ENCODE measurements at regions not wholly inside any gene's neighbourhood (a gene's known extent, or its start where the extent isn't known, plus 50 kb on each side); places are given as distances from the start of the nearest gene placed in this dataset.

GRCh38 chr6:87938287-87938686 lies 109.4 kb upstream of the SPACA1 start:
- no peaks in the 10 kb centered on the region for H3K9me3 ChIP-seq
- WGBS, 5 donors = 86 to 91% (median 88%) methylated on average over 4 of the region's 4 CpGs
- DNase-seq = no peak
- H3K27me3 ChIP-seq = peaks cover 0 to 4% (median 0%) of the 10 kb centered on the region in 3 donors
- H3K27ac ChIP-seq = no peak overlapping the region
- no peak overlapping the region for H3K4me3 ChIP-seq
- TF ChIP-seq POLR2A (IDR thresholded peaks at IDR 0.05) = no peak
- intact Hi-C loops (cut with DNase I; ENCODE audit: low total_unique reads) = no loop called here
- no peaks in the 10 kb centered on the region for H3K36me3 ChIP-seq
- no peaks in the 10 kb centered on the region for H3K4me1 ChIP-seq

- 78 to 86% (median 80%) methylated on average over 9 of the region's 9 CpGs for WGBS, 5 donors
- H3K4me1 ChIP-seq = no peaks in the 10 kb centered on the region
- H3K36me3 ChIP-seq = no peaks in the 10 kb centered on the region
- intact Hi-C loops (cut with DNase I; ENCODE audit: low total_unique reads) = no loop called here
- no peak overlapping the region for H3K4me3 ChIP-seq
- H3K9me3 ChIP-seq = no peaks in the 10 kb centered on the region
- H3K27ac ChIP-seq = no peak overlapping the region
- DNase-seq = no peak
- no peaks in the 10 kb centered on the region for H3K27me3 ChIP-seq
- no peak for TF ChIP-seq POLR2AphosphoS5 (IDR thresholded peaks at IDR 0.05)
- TF ChIP-seq EP300 (IDR thresholded peaks at IDR 0.05) = no peak
- no peak for TF ChIP-seq POLR2A (IDR thresholded peaks at IDR 0.05)
- TF ChIP-seq, protein P1, sequence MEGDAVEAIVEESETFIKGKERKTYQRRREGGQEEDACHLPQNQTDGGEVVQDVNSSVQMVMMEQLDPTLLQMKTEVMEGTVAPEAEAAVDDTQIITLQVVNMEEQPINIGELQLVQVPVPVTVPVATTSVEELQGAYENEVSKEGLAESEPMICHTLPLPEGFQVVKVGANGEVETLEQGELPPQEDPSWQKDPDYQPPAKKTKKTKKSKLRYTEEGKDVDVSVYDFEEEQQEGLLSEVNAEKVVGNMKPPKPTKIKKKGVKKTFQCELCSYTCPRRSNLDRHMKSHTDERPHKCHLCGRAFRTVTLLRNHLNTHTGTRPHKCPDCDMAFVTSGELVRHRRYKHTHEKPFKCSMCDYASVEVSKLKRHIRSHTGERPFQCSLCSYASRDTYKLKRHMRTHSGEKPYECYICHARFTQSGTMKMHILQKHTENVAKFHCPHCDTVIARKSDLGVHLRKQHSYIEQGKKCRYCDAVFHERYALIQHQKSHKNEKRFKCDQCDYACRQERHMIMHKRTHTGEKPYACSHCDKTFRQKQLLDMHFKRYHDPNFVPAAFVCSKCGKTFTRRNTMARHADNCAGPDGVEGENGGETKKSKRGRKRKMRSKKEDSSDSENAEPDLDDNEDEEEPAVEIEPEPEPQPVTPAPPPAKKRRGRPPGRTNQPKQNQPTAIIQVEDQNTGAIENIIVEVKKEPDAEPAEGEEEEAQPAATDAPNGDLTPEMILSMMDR (IDR thresholded peaks at IDR 0.05) = no peak
These were observed 111.6 kb upstream of the SPACA1 start for GRCh38 chr6:87936065-87936464.

DNA sequence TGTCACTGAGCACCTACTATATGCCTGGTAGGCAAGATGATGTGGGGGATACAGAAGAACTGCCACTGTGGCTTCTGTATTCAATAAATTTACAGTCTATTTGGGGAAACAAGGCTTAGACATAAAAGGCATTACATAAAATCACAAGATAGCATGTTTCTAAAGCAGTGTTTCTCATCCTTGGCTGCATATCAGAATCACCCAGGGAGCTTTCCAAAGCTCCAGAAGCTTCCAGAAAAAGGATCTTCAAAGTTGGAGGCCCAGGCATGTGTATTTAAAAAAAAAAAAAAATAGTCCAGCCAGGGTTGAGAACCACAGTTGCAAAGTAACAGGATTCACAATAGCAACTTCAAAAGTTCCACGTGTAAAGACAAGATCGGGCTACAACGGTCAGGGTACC lies 112.4 kb upstream of the SPACA1 start:
- no peaks in the 10 kb centered on the region for H3K36me3 ChIP-seq
- TF ChIP-seq POLR2AphosphoS5 (IDR thresholded peaks at IDR 0.05) (no peak), POLR2A (IDR thresholded peaks at IDR 0.05) (no peak), EP300 (IDR thresholded peaks at IDR 0.05) (no peak)
- TF ChIP-seq, protein P1 (IDR thresholded peaks at IDR 0.05) = no peak
- no peak for DNase-seq
- 79 to 88% (median 87%) methylated on average over 3 of the region's 3 CpGs for WGBS, 5 donors
- intact Hi-C loops (cut with DNase I; ENCODE audit: low total_unique reads) = no loop called here
- peaks cover 0 to 2% (median 0%) of the 10 kb centered on the region in 4 donors for H3K4me1 ChIP-seq
- no peak overlapping the region for H3K4me3 ChIP-seq
- H3K27ac ChIP-seq = no peak overlapping the region
- no peaks in the 10 kb centered on the region for H3K9me3 ChIP-seq
- no peaks in the 10 kb centered on the region for H3K27me3 ChIP-seq

- no peak for DNase-seq
- 46 to 67% (median 60%) methylated on average over 5 of the region's 5 CpGs for WGBS, 5 donors
- no peaks in the 10 kb centered on the region for H3K27me3 ChIP-seq
These were observed 115.3 kb upstream of the SPACA1 start for GRCh38 chr6:87932361-87932760.

DNA sequence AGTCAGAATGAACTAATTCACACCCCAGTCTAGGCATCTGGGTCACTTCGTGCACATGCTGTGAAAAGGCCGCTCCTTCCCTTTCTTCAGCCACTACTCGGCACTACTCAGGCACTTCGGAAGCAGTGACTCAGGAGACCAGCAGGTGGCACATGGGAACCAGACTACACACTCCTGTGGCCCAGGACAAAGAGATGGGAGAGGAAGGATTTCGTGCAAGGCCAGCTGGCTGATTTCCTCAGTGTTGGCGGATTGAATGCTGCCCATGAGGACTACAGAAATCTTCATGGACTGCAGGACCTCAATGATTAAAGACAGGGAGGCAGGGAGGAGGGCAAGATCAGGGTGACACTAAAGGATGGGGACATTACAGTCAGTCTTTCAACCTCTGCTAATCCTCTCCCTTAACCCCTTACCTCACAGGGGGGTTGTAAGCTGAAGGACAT lies 117.8 kb upstream of the SPACA1 start:
- intact Hi-C loops (cut with DNase I; ENCODE audit: low total_unique reads) = no loop called here

More at GRCh38 chr6:87932361-87932760, 115.3 kb upstream of the SPACA1 start:
- no peak overlapping the region for H3K27ac ChIP-seq
- H3K9me3 ChIP-seq = no peaks in the 10 kb centered on the region
- TF ChIP-seq EP300 (IDR thresholded peaks at IDR 0.05) (no peak), POLR2A (IDR thresholded peaks at IDR 0.05) (no peak), POLR2AphosphoS5 (IDR thresholded peaks at IDR 0.05) (no peak)
- TF ChIP-seq, protein P1 (IDR thresholded peaks at IDR 0.05) = no peak
- H3K4me3 ChIP-seq = no peak overlapping the region
- peaks cover 0 to 9% (median 3%) of the 10 kb centered on the region in 4 donors for H3K4me1 ChIP-seq
- H3K36me3 ChIP-seq = no peaks in the 10 kb centered on the region
- intact Hi-C loops (cut with DNase I; ENCODE audit: low total_unique reads) = no loop called here

More for the DNA sequence above, 117.8 kb upstream of the SPACA1 start:
- Histone ChIP-seq H3K27me3 (no peaks in the 10 kb centered on the region), H3K4me1 (peaks cover 0 to 9% (median 3%) of the 10 kb centered on the region in 4 donors), H3K4me3 (no peak overlapping the region), H3K36me3 (no peaks in the 10 kb centered on the region), H3K9me3 (no peaks in the 10 kb centered on the region), H3K27ac (no peak overlapping the region)
- TF ChIP-seq POLR2A (IDR thresholded peaks at IDR 0.05) (no peak), POLR2AphosphoS5 (IDR thresholded peaks at IDR 0.05) (peak in 1 of 3 donors; percentile 37)
- TF ChIP-seq, protein P1 (IDR thresholded peaks at IDR 0.05) = peak in 5 of 7 experiments; percentile 64 to 85 (median 67)
- peak; percentile 77 to 93 for DNase-seq
- 6 to 13% (median 8%) methylated on average over 6 of the region's 6 CpGs for WGBS, 5 donors
